Thyroid gland (tissue), 4 donors: ENCODE measurements at regions not wholly inside any gene's neighbourhood (a gene's known extent, or its start where the extent isn't known, plus 50 kb on each side); places are given as distances from the start of the nearest gene placed in this dataset.

Source experiments
- POLR2A ChIP-seq, 2 donors: fragments of 450-650 bp; IDR thresholded peaks; one replicate each; pipeline ENCODE4 v1.6.1; 2017; ENCODE audit warnings: antibody characterized with exemption in 2 of 2, mild to moderate bottlenecking in 2 of 2, moderate library complexity in 1 of 2
- TF ChIP-seq, protein P1 (sequence below), 6 experiments: fragments of 200-600 bp in 3 of 6; fragments of 450-650 bp in 3 of 6; sonication (generic) in 3 of 6; IDR thresholded peaks; one replicate each; pipeline ENCODE4 v1.5.1; 2016 to 2019; ENCODE audit warnings: antibody characterized with exemption in 6 of 6, mild to moderate bottlenecking in 2 of 6, inconsistent platforms in 1 of 6, moderate library complexity in 1 of 6

DNA sequence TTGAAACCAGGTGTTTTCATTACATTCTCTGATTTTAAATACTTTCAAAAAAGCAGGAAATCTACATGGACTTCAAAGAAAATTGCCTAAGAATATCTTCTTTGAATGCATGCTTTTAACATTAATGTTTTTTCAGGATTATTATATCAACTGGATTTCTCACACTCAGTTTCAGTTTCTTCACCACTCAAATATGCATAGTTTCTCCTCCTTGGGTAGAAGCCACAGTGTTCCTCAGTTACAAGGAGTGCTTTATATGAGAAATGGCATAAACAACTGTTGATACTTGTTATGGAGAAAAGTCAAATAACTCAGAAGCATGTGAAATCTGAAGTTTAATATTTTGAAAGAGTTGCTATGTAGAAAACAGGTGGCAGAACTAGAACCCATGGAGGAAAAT lies 196.9 kb downstream of the DMRTA1 start:
- TF ChIP-seq, protein P1, sequence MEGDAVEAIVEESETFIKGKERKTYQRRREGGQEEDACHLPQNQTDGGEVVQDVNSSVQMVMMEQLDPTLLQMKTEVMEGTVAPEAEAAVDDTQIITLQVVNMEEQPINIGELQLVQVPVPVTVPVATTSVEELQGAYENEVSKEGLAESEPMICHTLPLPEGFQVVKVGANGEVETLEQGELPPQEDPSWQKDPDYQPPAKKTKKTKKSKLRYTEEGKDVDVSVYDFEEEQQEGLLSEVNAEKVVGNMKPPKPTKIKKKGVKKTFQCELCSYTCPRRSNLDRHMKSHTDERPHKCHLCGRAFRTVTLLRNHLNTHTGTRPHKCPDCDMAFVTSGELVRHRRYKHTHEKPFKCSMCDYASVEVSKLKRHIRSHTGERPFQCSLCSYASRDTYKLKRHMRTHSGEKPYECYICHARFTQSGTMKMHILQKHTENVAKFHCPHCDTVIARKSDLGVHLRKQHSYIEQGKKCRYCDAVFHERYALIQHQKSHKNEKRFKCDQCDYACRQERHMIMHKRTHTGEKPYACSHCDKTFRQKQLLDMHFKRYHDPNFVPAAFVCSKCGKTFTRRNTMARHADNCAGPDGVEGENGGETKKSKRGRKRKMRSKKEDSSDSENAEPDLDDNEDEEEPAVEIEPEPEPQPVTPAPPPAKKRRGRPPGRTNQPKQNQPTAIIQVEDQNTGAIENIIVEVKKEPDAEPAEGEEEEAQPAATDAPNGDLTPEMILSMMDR (IDR thresholded peaks at IDR 0.05): no peak
- TF ChIP-seq POLR2A (IDR thresholded peaks at IDR 0.05): no peak
